BLaER1 (cell line): ENCODE measurements at regions not wholly inside any gene's neighbourhood (a gene's known extent, or its start where the extent isn't known, plus 50 kb on each side); places are given as distances from the start of the nearest gene placed in this dataset.

ENCODE experiments used
- H3K27ac ChIP-seq: shearing (Covaris generic); formaldehyde crosslinking; 2 replicates; pipeline ENCODE4 v1.8.1; 2022
- H3K27me3 ChIP-seq: shearing (Covaris generic); formaldehyde crosslinking; 2 replicates; pipeline ENCODE4 v1.8.1; 2022
- H3K36me3 ChIP-seq: shearing (Covaris generic); formaldehyde crosslinking; 2 replicates; pipeline ENCODE4 v1.8.1; 2022
- H3K4me1 ChIP-seq: shearing (Covaris generic); formaldehyde crosslinking; 2 replicates; pipeline ENCODE4 v1.8.1; 2022
- H3K4me2 ChIP-seq: shearing (Covaris generic); formaldehyde crosslinking; 2 replicates; pipeline ENCODE4 v1.8.1; 2022
- H3K4me3 ChIP-seq: shearing (Covaris generic); formaldehyde crosslinking; 2 replicates; pipeline ENCODE4 v1.8.1; 2022
- H3K9ac ChIP-seq: shearing (Covaris generic); formaldehyde crosslinking; 2 replicates; pipeline ENCODE4 v1.8.1; 2022
- H3K9me3 ChIP-seq: shearing (Covaris generic); formaldehyde crosslinking; 2 replicates; pipeline ENCODE4 v1.8.1; 2022
- H4K20me1 ChIP-seq: shearing (Covaris generic); formaldehyde crosslinking; 2 replicates; pipeline ENCODE4 v1.8.1; 2022
- Cebpa-rat ChIP-seq: shearing (Covaris generic); IDR thresholded peaks from 2 replicates; pipeline ENCODE4 v1.8.1; 2022

GRCh38 chr6:77361018-77361417 is 102.3 kb downstream of the HTR1B start:
- H3K4me2 ChIP-seq: no peak overlapping the region
- no peak for TF ChIP-seq Cebpa-rat
- H3K27ac ChIP-seq: no peak overlapping the region
- no peaks in the 10 kb centered on the region for H3K36me3 ChIP-seq
- H4K20me1 ChIP-seq: no peaks in the 10 kb centered on the region
- H3K4me3 ChIP-seq: no peak overlapping the region
- H3K9me3 ChIP-seq: peaks cover 3% of the 10 kb centered on the region; the same call in 1 of the 2 replicates
- no peaks in the 10 kb centered on the region for H3K27me3 ChIP-seq
- no peaks in the 10 kb centered on the region for H3K4me1 ChIP-seq
- no peak overlapping the region for H3K9ac ChIP-seq

DNA sequence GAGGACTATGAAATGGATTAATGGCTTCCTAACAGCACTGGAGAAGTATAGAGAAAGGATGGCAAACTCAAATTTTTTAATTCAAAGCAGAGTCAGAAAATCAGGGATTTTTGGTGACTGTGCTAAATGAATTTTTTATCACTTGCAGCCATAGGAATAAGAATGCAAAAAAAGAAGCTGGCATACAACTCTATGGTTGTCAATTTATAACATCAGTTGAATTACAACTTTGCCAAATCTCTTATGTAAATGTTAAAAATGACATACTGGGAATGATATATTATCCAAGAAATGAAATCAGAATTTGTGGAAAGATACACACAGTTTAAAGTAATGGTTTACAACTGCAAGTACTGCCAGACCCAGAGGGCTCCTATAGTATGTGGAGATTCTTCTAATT is 106.5 kb downstream of the HTR1B start:
- Histone ChIP-seq H3K36me3 (no peaks in the 10 kb centered on the region), H3K4me3 (no peak overlapping the region), H3K9ac (no peak overlapping the region), H3K27me3 (no peaks in the 10 kb centered on the region), H3K4me1 (no peaks in the 10 kb centered on the region), H3K9me3 (no peaks in the 10 kb centered on the region), H4K20me1 (no peaks in the 10 kb centered on the region), H3K4me2 (no peak overlapping the region), H3K27ac (no peak overlapping the region)
- no peak for TF ChIP-seq Cebpa-rat

DNA sequence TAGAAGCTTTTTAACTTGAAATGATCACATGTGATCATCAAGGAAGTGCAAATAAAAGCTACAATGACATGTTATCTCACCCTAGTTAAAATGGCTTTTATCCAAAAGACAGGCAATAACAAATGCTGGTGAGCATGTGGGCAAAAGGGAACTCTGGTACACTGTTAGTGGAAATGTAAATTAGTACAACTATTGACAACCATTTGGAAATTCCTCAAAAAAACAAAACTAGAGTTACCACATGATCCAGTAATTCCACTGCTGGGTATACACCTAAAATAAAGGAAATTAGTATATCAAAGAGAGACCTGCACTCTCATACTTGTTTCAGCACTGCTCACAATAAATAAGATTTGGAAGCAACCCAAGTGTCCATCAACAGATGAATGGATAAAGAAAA is 108.7 kb downstream of the HTR1B start:
- Histone ChIP-seq H3K36me3 (no peaks in the 10 kb centered on the region), H3K9me3 (no peaks in the 10 kb centered on the region), H3K4me3 (no peak overlapping the region), H3K27ac (no peak overlapping the region), H4K20me1 (no peaks in the 10 kb centered on the region), H3K4me2 (no peak overlapping the region), H3K9ac (no peak overlapping the region), H3K27me3 (no peaks in the 10 kb centered on the region), H3K4me1 (no peaks in the 10 kb centered on the region)
- no peak for TF ChIP-seq Cebpa-rat

DNA sequence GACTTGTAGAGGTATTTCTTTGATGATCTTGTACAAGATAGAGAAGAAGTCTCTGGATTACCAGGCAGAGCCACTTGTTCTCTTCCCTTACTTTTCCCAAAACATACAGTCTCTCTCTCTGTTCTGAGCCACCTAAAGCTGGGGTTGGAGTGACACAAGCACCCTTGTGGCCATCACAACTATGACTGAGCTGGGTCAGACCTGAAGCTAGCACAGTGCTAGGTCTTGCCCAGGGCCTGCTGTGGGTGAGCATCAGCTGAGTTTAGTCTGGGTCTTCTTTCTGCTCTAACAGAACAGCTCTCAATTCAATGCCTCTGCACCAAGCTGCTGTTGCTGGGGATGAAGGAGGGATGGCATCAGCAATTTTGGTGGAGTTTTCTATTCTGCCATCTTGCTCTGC is 110.2 kb downstream of the HTR1B start:
- H3K27me3 ChIP-seq: no peaks in the 10 kb centered on the region
- H3K9me3 ChIP-seq: no peaks in the 10 kb centered on the region
- H3K36me3 ChIP-seq: no peaks in the 10 kb centered on the region
- no peak overlapping the region for H3K4me2 ChIP-seq
- H3K4me1 ChIP-seq: no peaks in the 10 kb centered on the region
- no peak overlapping the region for H3K4me3 ChIP-seq
- no peak overlapping the region for H3K27ac ChIP-seq
- no peak overlapping the region for H3K9ac ChIP-seq
- H4K20me1 ChIP-seq: no peaks in the 10 kb centered on the region
- TF ChIP-seq Cebpa-rat: no peak

GRCh38 chr6:77341058-77341986 is 122.0 kb downstream of the HTR1B start:
- no peaks in the 10 kb centered on the region for H3K9me3 ChIP-seq
- H3K4me2 ChIP-seq: no peak overlapping the region
- H3K4me1 ChIP-seq: no peaks in the 10 kb centered on the region
- H4K20me1 ChIP-seq: no peaks in the 10 kb centered on the region
- H3K27ac ChIP-seq: no peak overlapping the region
- H3K36me3 ChIP-seq: no peaks in the 10 kb centered on the region
- H3K27me3 ChIP-seq: no peaks in the 10 kb centered on the region
- no peak for TF ChIP-seq Cebpa-rat
- H3K9ac ChIP-seq: no peak overlapping the region
- H3K4me3 ChIP-seq: no peak overlapping the region

- Histone ChIP-seq H3K36me3 (no peaks in the 10 kb centered on the region), H3K27me3 (no peaks in the 10 kb centered on the region), H3K9ac (no peak overlapping the region), H3K4me2 (no peak overlapping the region), H3K9me3 (no peaks in the 10 kb centered on the region), H3K4me3 (no peak overlapping the region), H3K27ac (no peak overlapping the region), H4K20me1 (no peaks in the 10 kb centered on the region), H3K4me1 (no peaks in the 10 kb centered on the region)
- TF ChIP-seq Cebpa-rat: no peak
Observed at GRCh38 chr6:77340331-77340730, 123.0 kb downstream of the HTR1B start.

DNA sequence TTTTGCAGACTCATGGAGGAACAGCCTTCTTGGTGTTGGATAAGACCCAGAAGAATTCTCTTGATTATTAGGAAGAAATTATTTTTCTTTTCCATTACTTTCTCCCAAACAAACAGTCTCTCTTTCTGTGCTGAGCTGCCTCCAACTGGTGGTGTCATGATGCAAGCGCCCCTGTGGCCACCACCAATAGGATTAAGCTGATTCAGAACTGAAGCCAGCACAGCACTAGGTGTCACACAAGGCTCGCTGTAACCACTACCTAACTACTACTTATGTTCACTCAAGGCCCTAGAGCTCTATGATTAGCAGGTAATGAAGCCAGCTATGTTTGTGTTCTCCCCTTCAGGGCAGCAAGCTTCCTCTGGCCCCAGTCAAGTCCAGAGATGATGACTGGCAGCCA is 123.4 kb downstream of the HTR1B start:
- H3K4me3 ChIP-seq: no peak overlapping the region
- no peaks in the 10 kb centered on the region for H3K9me3 ChIP-seq
- no peaks in the 10 kb centered on the region for H3K27me3 ChIP-seq
- no peaks in the 10 kb centered on the region for H4K20me1 ChIP-seq
- H3K36me3 ChIP-seq: no peaks in the 10 kb centered on the region
- H3K4me1 ChIP-seq: no peaks in the 10 kb centered on the region
- TF ChIP-seq Cebpa-rat: no peak
- no peak overlapping the region for H3K9ac ChIP-seq
- no peak overlapping the region for H3K27ac ChIP-seq
- H3K4me2 ChIP-seq: no peak overlapping the region

- TF ChIP-seq Cebpa-rat: no peak
- H3K9ac ChIP-seq: no peak overlapping the region
- H3K27me3 ChIP-seq: no peaks in the 10 kb centered on the region
- H3K36me3 ChIP-seq: no peaks in the 10 kb centered on the region
- peaks cover 20% of the 10 kb centered on the region for H3K9me3 ChIP-seq
- H3K27ac ChIP-seq: no peak overlapping the region
- H3K4me3 ChIP-seq: no peak overlapping the region
- H3K4me2 ChIP-seq: no peak overlapping the region
- H3K4me1 ChIP-seq: no peaks in the 10 kb centered on the region
- no peaks in the 10 kb centered on the region for H4K20me1 ChIP-seq
Observed at GRCh38 chr6:77337392-77337791, 125.9 kb downstream of the HTR1B start.

DNA sequence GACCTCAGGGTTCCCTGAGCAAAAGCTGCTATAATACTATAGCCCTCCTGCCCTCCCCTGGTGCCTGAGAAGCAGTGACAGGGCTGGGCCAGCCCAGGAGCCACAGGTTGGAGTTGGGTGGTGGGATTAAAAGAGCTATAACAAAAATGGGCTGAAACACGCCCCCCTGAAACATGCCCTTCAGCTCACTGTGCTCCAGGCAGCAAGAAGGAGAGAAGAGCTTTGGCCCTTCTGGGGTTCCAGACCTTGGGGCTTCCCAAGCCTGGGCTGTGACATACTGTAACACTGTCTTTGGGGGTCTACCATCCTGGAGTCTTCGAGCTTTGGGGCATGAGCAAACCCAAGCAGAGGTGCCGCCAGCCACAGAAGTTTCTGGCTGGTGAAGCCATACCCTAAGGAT is 129.2 kb downstream of the HTR1B start:
- no peak for TF ChIP-seq Cebpa-rat
- H3K27me3 ChIP-seq: no peaks in the 10 kb centered on the region
- H3K36me3 ChIP-seq: no peaks in the 10 kb centered on the region
- H3K4me3 ChIP-seq: no peak overlapping the region
- no peaks in the 10 kb centered on the region for H4K20me1 ChIP-seq
- H3K27ac ChIP-seq: no peak overlapping the region
- no peak overlapping the region for H3K4me2 ChIP-seq
- H3K9ac ChIP-seq: no peak overlapping the region
- H3K4me1 ChIP-seq: no peaks in the 10 kb centered on the region
- peaks cover 20% of the 10 kb centered on the region for H3K9me3 ChIP-seq

DNA sequence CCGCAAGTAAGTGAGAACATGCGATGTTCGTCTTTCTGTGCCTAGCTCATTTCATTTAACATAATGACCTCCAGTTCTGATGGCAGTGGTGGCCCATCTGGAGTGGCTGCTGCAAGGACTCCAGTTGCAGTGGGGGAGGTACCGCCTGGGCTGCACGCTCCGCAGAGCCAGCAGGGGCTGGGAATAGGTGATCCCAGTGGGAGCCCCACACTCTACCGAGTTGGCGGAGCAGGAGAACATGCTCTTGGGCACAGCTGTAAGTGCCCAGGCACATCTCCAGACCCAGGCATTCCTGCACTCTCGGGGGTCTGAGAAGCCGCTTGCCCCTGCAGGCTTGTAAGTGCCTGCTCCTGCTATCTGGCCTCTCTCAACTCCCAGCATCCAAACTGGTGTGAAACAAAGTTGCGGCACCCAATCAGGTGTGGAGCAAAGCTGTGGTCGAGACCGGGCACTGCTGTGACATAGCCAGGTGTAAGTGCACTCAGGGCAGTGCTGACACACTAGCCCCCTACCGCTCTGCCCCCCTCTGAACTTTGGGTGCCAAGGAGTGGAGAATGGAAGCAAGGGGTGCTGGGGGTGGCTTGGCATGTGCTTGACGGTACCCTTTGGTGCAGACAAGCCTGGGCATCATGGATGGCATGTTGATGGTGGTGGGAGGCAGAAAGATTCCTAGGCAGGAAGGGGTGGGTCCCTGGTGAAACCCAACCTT is 130.2 kb downstream of the HTR1B start:
- Histone ChIP-seq H3K27me3 (no peaks in the 10 kb centered on the region), H3K36me3 (no peaks in the 10 kb centered on the region), H3K4me3 (no peak overlapping the region), H3K4me2 (no peak overlapping the region), H3K9me3 (peaks cover 20% of the 10 kb centered on the region), H3K9ac (no peak overlapping the region), H4K20me1 (no peaks in the 10 kb centered on the region), H3K27ac (no peak overlapping the region), H3K4me1 (no peaks in the 10 kb centered on the region)
- TF ChIP-seq Cebpa-rat: no peak
